Limb (tissue), 2 donors: ENCODE measurements at regions not wholly inside any gene's neighbourhood (a gene's known extent, or its start where the extent isn't known, plus 50 kb on each side); places are given as distances from the start of the nearest gene placed in this dataset.
"Not testable (repeated sequence)": the region's sequence is repeated elsewhere in the genome, so short reads cannot be mapped to it uniquely, and the experiment has no call there.

Experiments used
- DNase-seq, 2 donors: peaks; one replicate each; pipeline ENCODE4 v3.0.0-alpha.2; 2016; ENCODE audit errors: extremely low spot score in 2 of 2

GRCh38 chr5:128791312-128791711, 174.0 kb upstream of the SLC27A6 start:
- DNase-seq = no peak

GRCh38 chr5:128796506-128796905, 168.8 kb upstream of the SLC27A6 start:
- DNase-seq = peak in 1 of 2 donors; percentile 17

- DNase-seq = no peak
These were observed 166.4 kb upstream of the SLC27A6 start for GRCh38 chr5:128798871-128799270.

GRCh38 chr5:128799945-128800344, 165.3 kb upstream of the SLC27A6 start:
- DNase-seq = no peak

GRCh38 chr5:128800377-128800776, 164.9 kb upstream of the SLC27A6 start:
- DNase-seq = no peak

- no peak for DNase-seq
These were observed 151.8 kb upstream of the SLC27A6 start for GRCh38 chr5:128813317-128814070.

- no peak for DNase-seq
These were observed 150.1 kb upstream of the SLC27A6 start for GRCh38 chr5:128815201-128815600.

GRCh38 chr5:128825826-128826225, 139.5 kb upstream of the SLC27A6 start:
- DNase-seq = no peak

- no peak for DNase-seq
These were observed 139.0 kb upstream of the SLC27A6 start for GRCh38 chr5:128826275-128826674.

GRCh38 chr5:128836571-128836970, 128.7 kb upstream of the SLC27A6 start:
- no peak for DNase-seq

- no peak for DNase-seq
These were observed 126.7 kb upstream of the SLC27A6 start for GRCh38 chr5:128838623-128839022.

- DNase-seq = no peak
These were observed 123.0 kb upstream of the SLC27A6 start for GRCh38 chr5:128842241-128842640.

- peak in 1 of 2 donors; percentile 85 for DNase-seq
These were observed 120.8 kb upstream of the SLC27A6 start for GRCh38 chr5:128844354-128844923.

- no peak for DNase-seq
These were observed 115.2 kb upstream of the SLC27A6 start for GRCh38 chr5:128850049-128850448.

- no peak for DNase-seq
These were observed 110.4 kb upstream of the SLC27A6 start for GRCh38 chr5:128854931-128855330.

- no peak for DNase-seq
These were observed 108.1 kb upstream of the SLC27A6 start for GRCh38 chr5:128857076-128857677.

GRCh38 chr5:128858995-128859394, 106.3 kb upstream of the SLC27A6 start:
- DNase-seq = no peak

- not testable (repeated sequence) for DNase-seq
These were observed 104.1 kb upstream of the SLC27A6 start for GRCh38 chr5:128861155-128861554.

- no peak for DNase-seq
These were observed 95.3 kb upstream of the SLC27A6 start for GRCh38 chr5:128869970-128870369.

- DNase-seq = peak in 1 of 2 donors; percentile 57
These were observed 94.9 kb upstream of the SLC27A6 start for GRCh38 chr5:128870373-128870772.

- no peak for DNase-seq
These were observed 94.4 kb upstream of the SLC27A6 start for GRCh38 chr5:128870923-128871322.

GRCh38 chr5:128876569-128877382, 88.5 kb upstream of the SLC27A6 start:
- DNase-seq = no peak
